Kidney (tissue), 13 donors: ENCODE measurements at regions not wholly inside any gene's neighbourhood (a gene's known extent, or its start where the extent isn't known, plus 50 kb on each side); places are given as distances from the start of the nearest gene placed in this dataset.

Source experiments
- DNase-seq, 5 donors: peaks; one replicate each; pipeline ENCODE4 v3.0.0-alpha.2; 2013 to 2020
- FAIRE-seq: peaks from 2 replicates; lab custom pipeline; 2012; peaks lifted over from hg19 to GRCh38; lab: Jason Lieb, UNC
- H3K27ac ChIP-seq, 2 donors: one replicate each; pipeline ENCODE4 v1.7.0; 2013; ENCODE audit warnings: low read depth in 2 of 2, low read length in 2 of 2, inconsistent platforms in 1 of 2
- H3K27me3 ChIP-seq: one replicate; pipeline ENCODE4 v1.7.1; 2013; ENCODE audit warnings: low read length, inconsistent platforms; ENCODE audit not compliant: control insufficient read depth, insufficient read depth
- H3K36me3 ChIP-seq, 3 donors: one replicate each; pipeline versions ENCODE4 v1.7.0 to v1.7.1; 2013; ENCODE audit warnings: low read length in 3 of 3, control low read depth in 1 of 3, inconsistent platforms in 1 of 3; ENCODE audit not compliant: insufficient read depth in 3 of 3, control insufficient read depth in 2 of 3
- H3K4me1 ChIP-seq, 3 donors: one replicate each; pipeline versions ENCODE4 v1.7.0 to v1.7.1; 2013; ENCODE audit warnings: low read length in 3 of 3, inconsistent platforms in 1 of 3, low read depth in 1 of 3; ENCODE audit not compliant: control insufficient read depth in 2 of 3, insufficient read depth in 2 of 3
- H3K4me3 ChIP-seq, 3 donors: one replicate each; pipeline versions ENCODE4 v1.7.0 to v1.8.1; 2013; ENCODE audit warnings: low read length in 3 of 3, control low read depth in 1 of 3, inconsistent platforms in 1 of 3
- H3K9ac ChIP-seq, 3 donors: one replicate each; pipeline versions ENCODE4 v1.7.0 to v1.7.1; 2013; ENCODE audit warnings: low read length in 3 of 3, control low read depth in 1 of 3, inconsistent platforms in 1 of 3
- H3K9me3 ChIP-seq, 3 donors: one replicate each; pipeline versions ENCODE4 v1.7.0 to v1.7.1; 2013; ENCODE audit warnings: low read length in 3 of 3, control low read depth in 1 of 3, inconsistent platforms in 1 of 3; ENCODE audit not compliant: control insufficient read depth in 2 of 3, insufficient read depth in 1 of 3
- intact Hi-C: fragments of 100-400 bp; cut with DNase I; formaldehyde crosslinking; loops from one replicate; pipeline ENCODE4 v1.11.1; 2022
- TF ChIP-seq, protein P1 (sequence below): IDR thresholded peaks from 3 replicates; pipeline ENCODE4 v1.5.1; 2012; ENCODE audit warnings: mild to moderate bottlenecking, moderate library complexity, borderline replicate concordance; ENCODE audit not compliant: insufficient read depth; ENCODE audit errors: extremely low read depth
- donor health status: control.
- donor health status: control.
- donor health status: control.
- donor health status: control.
- donor health status: control.
- donor health status: DM: yes; HTN: yes; CAD: no.
- donor health status: Normal renal cell carcinoma (clear cell type).

DNA sequence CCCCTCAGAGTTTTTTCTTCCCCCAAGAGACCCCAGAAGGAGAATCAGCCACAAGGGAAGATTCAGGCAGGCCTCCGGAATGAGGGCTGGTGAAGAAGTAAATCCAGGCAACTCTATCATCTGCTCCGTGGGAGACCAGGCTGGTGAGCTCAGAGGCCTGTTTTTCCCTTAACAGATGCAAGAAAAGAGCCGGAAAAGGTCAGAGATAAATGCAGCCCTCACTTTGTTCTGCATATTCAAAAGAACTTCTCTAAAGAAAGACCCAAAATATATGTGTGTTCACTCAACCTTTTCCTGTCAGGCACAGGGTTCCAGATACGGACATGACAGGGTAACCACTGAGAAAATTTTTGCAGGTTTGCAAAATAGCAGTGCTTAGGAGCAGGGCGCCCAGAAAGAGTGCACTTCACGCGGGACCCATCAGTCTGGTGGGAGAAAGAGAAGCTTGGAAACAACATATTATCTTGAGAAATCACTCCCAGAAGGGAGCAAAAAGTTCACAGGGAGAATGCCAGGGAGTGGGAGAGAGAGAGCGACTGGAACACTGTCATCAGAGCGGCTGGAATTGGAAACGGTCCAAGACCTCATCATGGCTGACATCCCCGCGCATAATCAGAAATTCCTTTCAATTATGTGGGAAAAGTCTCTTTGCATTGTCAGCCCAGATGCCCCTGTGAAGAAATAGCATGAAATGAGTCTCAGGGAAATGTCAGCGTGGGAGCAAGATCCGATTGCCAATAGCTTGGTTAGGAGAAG, 244.8 kb upstream of the SLC14A2 start:
- H3K9ac ChIP-seq: no peak overlapping the region
- no peak for FAIRE-seq

DNA sequence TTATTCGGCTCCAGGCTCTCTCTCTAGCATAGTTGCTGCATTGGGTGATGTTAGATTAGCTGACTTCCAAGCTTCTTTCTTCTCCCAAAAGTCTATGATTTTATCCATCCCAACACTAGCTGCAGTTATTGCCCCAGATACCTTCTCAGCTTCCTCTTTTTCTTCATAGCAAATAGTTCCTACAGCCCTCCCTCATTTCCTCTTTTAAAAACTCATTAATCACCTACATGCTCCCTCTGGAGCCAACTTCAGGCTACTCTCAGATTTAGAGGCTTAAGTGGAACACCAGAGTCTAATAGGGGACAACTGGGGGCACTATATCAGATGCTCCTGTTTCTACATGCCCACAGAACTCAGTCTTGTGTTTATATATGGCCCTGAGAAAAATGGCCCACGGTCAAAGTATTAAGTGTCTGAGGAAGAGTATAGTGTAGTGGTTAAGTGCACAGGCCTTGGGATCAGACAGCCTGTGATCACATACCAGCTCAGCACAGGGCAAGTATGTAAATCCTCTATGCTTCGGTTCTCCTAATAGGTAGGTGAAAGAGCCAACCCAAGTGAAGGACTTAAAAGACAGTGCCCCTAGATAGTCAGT, 241.9 kb upstream of the SLC14A2 start:
- no peaks in the 10 kb centered on the region for H3K27me3 ChIP-seq
- FAIRE-seq: no peak
- DNase-seq: no peak

More for the DNA sequence above, 244.8 kb upstream of the SLC14A2 start:
- intact Hi-C loops: no loop called here
- Histone ChIP-seq H3K9me3 (no peaks in the 10 kb centered on the region), H3K27me3 (no peaks in the 10 kb centered on the region), H3K4me1 (no peaks in the 10 kb centered on the region), H3K4me3 (no peak overlapping the region), H3K36me3 (no peaks in the 10 kb centered on the region), H3K27ac (no peak overlapping the region)
- peak in 1 of 5 donors; percentile 29 for DNase-seq
- TF ChIP-seq, protein P1, sequence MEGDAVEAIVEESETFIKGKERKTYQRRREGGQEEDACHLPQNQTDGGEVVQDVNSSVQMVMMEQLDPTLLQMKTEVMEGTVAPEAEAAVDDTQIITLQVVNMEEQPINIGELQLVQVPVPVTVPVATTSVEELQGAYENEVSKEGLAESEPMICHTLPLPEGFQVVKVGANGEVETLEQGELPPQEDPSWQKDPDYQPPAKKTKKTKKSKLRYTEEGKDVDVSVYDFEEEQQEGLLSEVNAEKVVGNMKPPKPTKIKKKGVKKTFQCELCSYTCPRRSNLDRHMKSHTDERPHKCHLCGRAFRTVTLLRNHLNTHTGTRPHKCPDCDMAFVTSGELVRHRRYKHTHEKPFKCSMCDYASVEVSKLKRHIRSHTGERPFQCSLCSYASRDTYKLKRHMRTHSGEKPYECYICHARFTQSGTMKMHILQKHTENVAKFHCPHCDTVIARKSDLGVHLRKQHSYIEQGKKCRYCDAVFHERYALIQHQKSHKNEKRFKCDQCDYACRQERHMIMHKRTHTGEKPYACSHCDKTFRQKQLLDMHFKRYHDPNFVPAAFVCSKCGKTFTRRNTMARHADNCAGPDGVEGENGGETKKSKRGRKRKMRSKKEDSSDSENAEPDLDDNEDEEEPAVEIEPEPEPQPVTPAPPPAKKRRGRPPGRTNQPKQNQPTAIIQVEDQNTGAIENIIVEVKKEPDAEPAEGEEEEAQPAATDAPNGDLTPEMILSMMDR: no peak

DNA sequence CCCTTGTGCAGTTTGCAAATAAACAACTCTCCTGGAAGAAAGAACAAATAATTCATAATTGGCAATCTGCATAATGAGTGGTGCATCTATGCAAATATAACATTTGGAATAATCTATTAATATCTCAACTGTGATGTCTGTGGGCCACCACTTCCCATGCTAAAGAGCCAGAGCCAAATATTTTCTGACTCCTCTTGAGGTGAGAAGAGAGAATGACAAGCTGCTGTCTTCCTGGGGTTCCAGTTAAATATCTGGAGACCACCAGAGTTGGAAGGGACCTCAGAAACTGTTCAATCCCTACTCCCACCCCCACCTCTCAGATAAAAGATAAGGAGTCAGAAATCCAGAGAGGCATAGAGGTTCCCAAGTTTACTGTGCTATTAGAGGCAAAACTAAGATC, 241.0 kb upstream of the SLC14A2 start:
- no peaks in the 10 kb centered on the region for H3K27me3 ChIP-seq
- H3K27ac ChIP-seq: no peak overlapping the region
- no peaks in the 10 kb centered on the region for H3K4me1 ChIP-seq
- FAIRE-seq (no peak), DNase-seq (no peak)
- no peaks in the 10 kb centered on the region for H3K36me3 ChIP-seq
- intact Hi-C loops: no loop called here
- H3K4me3 ChIP-seq: no peak overlapping the region
- H3K9me3 ChIP-seq: no peaks in the 10 kb centered on the region
- no peak overlapping the region for H3K9ac ChIP-seq
- TF ChIP-seq, protein P1: no peak

More for the DNA sequence above, 241.9 kb upstream of the SLC14A2 start:
- intact Hi-C loops: no loop called here
- Histone ChIP-seq H3K9ac (no peak overlapping the region), H3K4me1 (no peaks in the 10 kb centered on the region), H3K9me3 (no peaks in the 10 kb centered on the region), H3K27ac (no peak overlapping the region), H3K36me3 (no peaks in the 10 kb centered on the region), H3K4me3 (no peak overlapping the region)
- TF ChIP-seq, protein P1: no peak
